ENCODE measurements at regions not wholly inside any gene's neighbourhood (a gene's known extent, or its start where the extent isn't known, plus 50 kb on each side); places are given as distances from the start of the nearest gene placed in this dataset.

GRCh38 chr10:85537561-85537960 is 829.0 kb downstream of the GRID1 start:
- no peak overlapping the region for H3K27ac ChIP-seq (ENCODE audit: low read depth in 1 of 2, low read length in 2 of 2)
- H2AFZ ChIP-seq (ENCODE audit: insufficient read depth, low read depth, low read length, poor library complexity, severe bottlenecking), result no peak overlapping the region
- intact Hi-C loops (cut with micrococcal nuclease), result no loop called here
- no peak overlapping the region for H3K4me3 ChIP-seq (replicated peaks in 1 of 3; ENCODE audit: low read depth in 2 of 3, low read length in 3 of 3)
- no peaks in the 10 kb centered on the region for H3K4me1 ChIP-seq (ENCODE audit: control insufficient read depth in 1 of 2, insufficient read depth in 2 of 2, low read length in 2 of 2)
- no peaks in the 10 kb centered on the region for H3K36me3 ChIP-seq (replicated peaks in 1 of 2; ENCODE audit: control insufficient read depth in 1 of 2, insufficient read depth in 2 of 2, low read length in 2 of 2)
- H3K27me3 ChIP-seq (ENCODE audit: control insufficient read depth in 2 of 2, insufficient read depth in 2 of 2, low read length in 2 of 2), result no peaks in the 10 kb centered on the region
- no peaks in the 10 kb centered on the region for H3K9me3 ChIP-seq (replicated peaks in 1 of 2; ENCODE audit: control insufficient read depth in 1 of 2, insufficient read depth in 1 of 2, low read length in 2 of 2)
- H4K20me1 ChIP-seq (ENCODE audit: insufficient read depth, low read length), result no peaks in the 10 kb centered on the region
- Mint-ChIP-seq H3K27ac (no peak overlapping the region), H3K4me1 (no peaks in the 10 kb centered on the region), H3K27me3 (ENCODE audit: low read depth in 3 of 3) (no peaks in the 10 kb centered on the region), H3K9me3 (peaks cover 0 to 4% (median 0%) of the 10 kb centered on the region in 7 donors), H3K4me3 (no peak overlapping the region), H3K36me3 (no peaks in the 10 kb centered on the region)
- no peak overlapping the region for H3K9ac ChIP-seq (ENCODE audit: insufficient read depth, low read length, poor library complexity, severe bottlenecking)
- TF ChIP-seq CTCF (IDR thresholded peaks at IDR 0.05), result no peak
- no peak for DNase-seq
- H3K4me2 ChIP-seq (replicated peaks; ENCODE audit: extremely low read depth, low read length, poor library complexity, severe bottlenecking), result no peak overlapping the region
- no peaks in the 10 kb centered on the region for H3K79me2 ChIP-seq (ENCODE audit: insufficient read depth, low read length)

GRCh38 chr10:85538601-85539000 is 828.0 kb downstream of the GRID1 start:
- Mint-ChIP-seq H3K4me1 (no peaks in the 10 kb centered on the region), H3K36me3 (no peaks in the 10 kb centered on the region), H3K27me3 (ENCODE audit: low read depth in 3 of 3) (no peaks in the 10 kb centered on the region), H3K9me3 (peaks cover 0 to 4% (median 0%) of the 10 kb centered on the region in 7 donors), H3K27ac (no peak overlapping the region), H3K4me3 (no peak overlapping the region)
- no peak overlapping the region for H3K4me3 ChIP-seq (replicated peaks in 1 of 3; ENCODE audit: low read depth in 2 of 3, low read length in 3 of 3)
- TF ChIP-seq CTCF (IDR thresholded peaks at IDR 0.05), result no peak
- H3K79me2 ChIP-seq (ENCODE audit: insufficient read depth, low read length), result no peaks in the 10 kb centered on the region
- no peak overlapping the region for H3K9ac ChIP-seq (ENCODE audit: insufficient read depth, low read length, poor library complexity, severe bottlenecking)
- no peaks in the 10 kb centered on the region for H3K27me3 ChIP-seq (ENCODE audit: control insufficient read depth in 2 of 2, insufficient read depth in 2 of 2, low read length in 2 of 2)
- no peak overlapping the region for H2AFZ ChIP-seq (ENCODE audit: insufficient read depth, low read depth, low read length, poor library complexity, severe bottlenecking)
- intact Hi-C loops (cut with micrococcal nuclease), result no loop called here
- H3K4me2 ChIP-seq (replicated peaks; ENCODE audit: extremely low read depth, low read length, poor library complexity, severe bottlenecking), result no peak overlapping the region
- no peaks in the 10 kb centered on the region for H3K4me1 ChIP-seq (ENCODE audit: control insufficient read depth in 1 of 2, insufficient read depth in 2 of 2, low read length in 2 of 2)
- no peaks in the 10 kb centered on the region for H3K36me3 ChIP-seq (replicated peaks in 1 of 2; ENCODE audit: control insufficient read depth in 1 of 2, insufficient read depth in 2 of 2, low read length in 2 of 2)
- 88% methylated on average over 1 of the region's 3 CpGs for WGBS (ENCODE audit: insufficient coverage)
- no peak for DNase-seq
- H3K27ac ChIP-seq (ENCODE audit: low read depth in 1 of 2, low read length in 2 of 2), result no peak overlapping the region
- no peaks in the 10 kb centered on the region for H3K9me3 ChIP-seq (replicated peaks in 1 of 2; ENCODE audit: control insufficient read depth in 1 of 2, insufficient read depth in 1 of 2, low read length in 2 of 2)
- H4K20me1 ChIP-seq (ENCODE audit: insufficient read depth, low read length), result no peaks in the 10 kb centered on the region
